Endothelial cell of umbilical vein (primary cell): ENCODE measurements at regions not wholly inside any gene's neighbourhood (a gene's known extent, or its start where the extent isn't known, plus 50 kb on each side); places are given as distances from the start of the nearest gene placed in this dataset.

Experiments used
- BruUV-seq: library from RNA; stranded (reverse); fragments of 400-500 nt; replicated peaks from 2 replicates; lab custom pipeline; 2021; lab: Mats Ljungman, UMichigan
- CTCF ChIA-PET: fragments of 300-600, 350-600 bp; sonication (Branson Sonifier 250); formaldehyde crosslinking; loops from one replicate; lab custom pipeline; 2021; ENCODE audit warnings: antibody characterized with exemption, inconsistent platforms; lab: Charles Lee
- POLR2A ChIA-PET: fragments of 300-600, 350-600 bp; sonication (Branson Sonifier 250); formaldehyde crosslinking; loops from one replicate; lab custom pipeline; 2021; ENCODE audit warnings: antibody characterized with exemption, inconsistent platforms; lab: Charles Lee
- DNase-seq: peaks from one replicate; pipeline ENCODE4 v3.0.0-alpha.2; 2011; ENCODE audit warnings: low read depth, low spot score
- FAIRE-seq: peaks from 2 replicates; lab custom pipeline; 2011; peaks lifted over from hg19 to GRCh38; lab: Jason Lieb, UNC
- H2AFZ ChIP-seq: 2 replicates; pipeline ENCODE4 v1.6.0; 2012; ENCODE audit warnings: low read depth, low read length, control low read depth, inconsistent platforms
- H3K27ac ChIP-seq: 2 replicates; pipeline ENCODE4 v1.5.1; 2011; ENCODE audit warnings: low read depth, mild to moderate bottlenecking, control low read depth, low read length, moderate library complexity; ENCODE audit not compliant: insufficient read depth
- H3K27me3 ChIP-seq, 2 experiments: 2 replicates each; pipeline versions ENCODE4 v1.6.0 to v1.6.1; 2011; ENCODE audit warnings: low read length in 2 of 2, mixed read lengths in 1 of 2; ENCODE audit not compliant: control insufficient read depth in 2 of 2, insufficient read depth in 2 of 2
- H3K36me3 ChIP-seq, 2 experiments: 2 replicates in 1 of 2; 3 replicates in 1 of 2; pipeline ENCODE4 v1.5.1; 2011; ENCODE audit warnings: low read length in 2 of 2, mild to moderate bottlenecking in 1 of 2, moderate library complexity in 1 of 2; ENCODE audit not compliant: control insufficient read depth in 2 of 2, insufficient read depth in 2 of 2; ENCODE audit errors: extremely low read depth in 1 of 2
- H3K4me1 ChIP-seq: 3 replicates; pipeline ENCODE4 v1.5.1; 2011; ENCODE audit warnings: mild to moderate bottlenecking, low read length; ENCODE audit not compliant: control insufficient read depth, insufficient read depth; ENCODE audit errors: extremely low read depth
- H3K4me2 ChIP-seq: 2 replicates; pipeline ENCODE4 v1.6.1; 2011; ENCODE audit warnings: low read length, control low read depth, mixed read lengths; ENCODE audit not compliant: insufficient read depth
- H3K4me3 ChIP-seq, 3 experiments: fragments of 200-600 bp in 1 of 3; sonication (generic), shearing (Covaris generic) in 1 of 3; replicated peaks in 1 of 3; 2 replicates each; pipeline ENCODE4 v1.5.1; 2011 to 2016; ENCODE audit warnings: control low read depth in 3 of 3, low read length in 3 of 3, mild to moderate bottlenecking in 2 of 3, inconsistent platforms in 1 of 3, low read depth in 1 of 3, moderate library complexity in 1 of 3; ENCODE audit not compliant: insufficient read depth in 1 of 3
- H3K79me2 ChIP-seq: 2 replicates; pipeline ENCODE4 v1.6.0; 2012; ENCODE audit warnings: low read length, inconsistent platforms; ENCODE audit not compliant: control insufficient read depth, insufficient read depth
- H3K9ac ChIP-seq: replicated peaks from 2 replicates; pipeline ENCODE3; 2011; ENCODE audit warnings: low read length, control low read depth; ENCODE audit not compliant: insufficient read depth; ENCODE audit errors: extremely low read depth
- H3K9me1 ChIP-seq: replicated peaks from 3 replicates; pipeline ENCODE4 v1.6.0; 2011; ENCODE audit warnings: mild to moderate bottlenecking, low read length; ENCODE audit not compliant: control insufficient read depth, insufficient read depth; ENCODE audit errors: extremely low read depth
- H3K9me3 ChIP-seq: replicated peaks from 2 replicates; pipeline ENCODE4 v1.5.1; 2012; ENCODE audit warnings: low read length, inconsistent platforms; ENCODE audit not compliant: control insufficient read depth, insufficient read depth
- H4K20me1 ChIP-seq: replicated peaks from 2 replicates; pipeline ENCODE3; 2011; ENCODE audit warnings: mild to moderate bottlenecking, low read length; ENCODE audit not compliant: control insufficient read depth, insufficient read depth; ENCODE audit errors: extremely low read depth
- CTCF ChIP-seq, 2 donors: IDR thresholded peaks; 1 replicate in 1 of 2; 2 replicates in 1 of 2; pipeline ENCODE4 v1.5.1; 2011; ENCODE audit warnings: low read length in 2 of 2, mild to moderate bottlenecking in 2 of 2, moderate library complexity in 2 of 2, control low read depth in 1 of 2, inconsistent platforms in 1 of 2, low read depth in 1 of 2; ENCODE audit not compliant: insufficient read depth in 1 of 2; ENCODE audit errors: extremely low read depth in 1 of 2
- EZH2 ChIP-seq: IDR thresholded peaks from 2 replicates; pipeline ENCODE4 v1.6.1; 2012; ENCODE audit warnings: borderline replicate concordance, low read depth, mild to moderate bottlenecking, moderate library complexity, low read length, inconsistent platforms; ENCODE audit not compliant: severe bottlenecking
- FOS ChIP-seq: IDR thresholded peaks from 2 replicates; pipeline ENCODE4 v1.6.1; 2011; ENCODE audit warnings: mild to moderate bottlenecking, low read length, moderate library complexity, borderline replicate concordance; ENCODE audit not compliant: insufficient read depth
- GATA2 ChIP-seq: IDR thresholded peaks from 2 replicates; pipeline ENCODE4 v1.7.0; 2011; ENCODE audit warnings: low read depth, mild to moderate bottlenecking, moderate library complexity, mixed read lengths, low read length; ENCODE audit not compliant: insufficient read length, insufficient read depth
- JUN ChIP-seq: IDR thresholded peaks from 2 replicates; pipeline ENCODE4 v1.6.1; 2011; ENCODE audit warnings: borderline replicate concordance, low read depth; ENCODE audit not compliant: insufficient read length, insufficient read depth
- MAX ChIP-seq: IDR thresholded peaks from 2 replicates; pipeline ENCODE4 v1.6.1; 2011; ENCODE audit not compliant: insufficient read depth, insufficient read length
- MYC ChIP-seq: IDR thresholded peaks from one replicate; pipeline ENCODE4 v1.6.1; 2011; ENCODE audit warnings: mild to moderate bottlenecking, low read depth, low read length
- POLR2A ChIP-seq: IDR thresholded peaks from 2 replicates; pipeline ENCODE4 v1.6.1; 2012; ENCODE audit warnings: low read depth, mild to moderate bottlenecking, control low read depth, low read length
- POLR2AphosphoS5 ChIP-seq: IDR thresholded peaks from 2 replicates; pipeline ENCODE4 v1.6.1; 2012; ENCODE audit warnings: low read depth, mild to moderate bottlenecking, control low read depth, low read length, moderate library complexity; ENCODE audit not compliant: insufficient read depth
- dilution Hi-C: fragments of 300-500 bp; cut with MboI; formaldehyde crosslinking; loops from one replicate; pipeline ENCODE4 v1.15.0; 2019; ENCODE audit warnings: low sequenced_read_pairs; ENCODE audit not compliant: extremely low pct_ligation_motif_present
- intact Hi-C: fragments of 100-400 bp; cut with micrococcal nuclease; formaldehyde crosslinking; loops from one replicate; pipeline ENCODE4 v1.10.0; 2022

- Histone ChIP-seq H2AFZ (no peak overlapping the region), H3K9me3 (no peaks in the 10 kb centered on the region), H3K36me3 (no peaks in the 10 kb centered on the region), H3K9me1 (no peaks in the 10 kb centered on the region), H3K4me1 (no peaks in the 10 kb centered on the region), H3K27me3 (no peaks in the 10 kb centered on the region), H3K79me2 (no peaks in the 10 kb centered on the region), H3K4me3 (no peak overlapping the region), H3K9ac (no peak overlapping the region), H3K27ac (no peak overlapping the region), H3K4me2 (no peak overlapping the region), H4K20me1 (no peaks in the 10 kb centered on the region)
- ChIA-PET POLR2A (no interaction called here), CTCF (no interaction called here)
- TF ChIP-seq GATA2 (no peak), MAX (no peak), FOS (no peak), MYC (no peak), CTCF (IDR thresholded peaks at IDR 0.05; ENCODE audit: extremely low read depth in 1 of 2, insufficient read depth in 1 of 2, low read depth in 1 of 2, low read length in 2 of 2) (no peak), EZH2 (no peak), POLR2AphosphoS5 (no peak), POLR2A (no peak), JUN (no peak)
- intact Hi-C loops (no loop called here), dilution Hi-C loops (no loop called here)
- FAIRE-seq (no peak), DNase-seq (no peak)
- BruUV-seq = no TSS peak
Observed at GRCh38 chrX:20857746-20858145, 516.5 kb upstream of the CNKSR2 start.
